OCI-LY3 (cell line): ENCODE measurements at regions not wholly inside any gene's neighbourhood (a gene's known extent, or its start where the extent isn't known, plus 50 kb on each side); places are given as distances from the start of the nearest gene placed in this dataset.

ENCODE experiments used
- H2AFZ ChIP-seq: fragments of 200-600, 300-600 bp; shearing (Covaris generic); 2 replicates; pipeline ENCODE4 v1.6.0; 2014; ENCODE audit warnings: antibody characterized with exemption, low read depth, low read length
- H3K27ac ChIP-seq: fragments of 200-600, 300-600 bp; sonication (generic); 2 replicates; pipeline ENCODE4 v1.5.1; 2014; ENCODE audit warnings: mild to moderate bottlenecking, low read length, moderate library complexity, mixed read lengths
- H3K27me3 ChIP-seq: fragments of 200-600, 300-600 bp; sonication (generic); 2 replicates; pipeline ENCODE4 v1.6.1; 2014; ENCODE audit warnings: low read depth, low read length, mixed read lengths
- H3K36me3 ChIP-seq: fragments of 200-600, 300-600 bp; sonication (generic); replicated peaks from 2 replicates; pipeline ENCODE3; 2014; ENCODE audit warnings: low read depth, low read length, mixed read lengths
- H3K4me1 ChIP-seq: fragments of 300-600, 200-600 bp; sonication (generic); 2 replicates; pipeline ENCODE4 v1.6.1; 2014; ENCODE audit warnings: low read length, mixed read lengths
- H3K4me2 ChIP-seq: fragments of 200-600, 300-600 bp; sonication (generic); 2 replicates; pipeline ENCODE4 v1.6.1; 2014; ENCODE audit warnings: low read length, mixed read lengths
- H3K4me3 ChIP-seq: fragments of 300-600, 200-600 bp; sonication (generic); 2 replicates; pipeline ENCODE4 v1.5.1; 2014; ENCODE audit warnings: antibody characterized with exemption, mild to moderate bottlenecking, low read length, moderate library complexity
- H3K79me2 ChIP-seq: fragments of 300-600, 200-600 bp; shearing (Covaris generic); 2 replicates; pipeline ENCODE4 v1.6.1; 2014; ENCODE audit warnings: mild to moderate bottlenecking, low read length, mixed read lengths
- H3K9ac ChIP-seq: fragments of 300-600, 200-600 bp; shearing (Covaris generic); 2 replicates; pipeline ENCODE4 v1.6.0; 2014; ENCODE audit warnings: mild to moderate bottlenecking, low read length, moderate library complexity
- H3K9me3 ChIP-seq: fragments of 200-600, 300-600 bp; shearing (Covaris generic); 2 replicates; pipeline ENCODE4 v1.6.1; 2014; ENCODE audit warnings: low read length, mixed read lengths; ENCODE audit not compliant: insufficient read depth
- H4K20me1 ChIP-seq: fragments of 200-600, 300-600 bp; sonication (generic); 2 replicates; pipeline ENCODE4 v1.6.1; 2016; ENCODE audit warnings: low read length, mixed read lengths; ENCODE audit not compliant: insufficient read depth
- EZH2phosphoT487 ChIP-seq: fragments of 200-600 bp; shearing (Covaris generic); IDR thresholded peaks from 2 replicates; pipeline ENCODE4 v1.6.1; 2018; ENCODE audit warnings: antibody characterized with exemption, mixed run types, low read depth
- TF ChIP-seq, protein P1 (sequence below): fragments of 200-600, 300-600 bp; sonication (generic); IDR thresholded peaks from 2 replicates; pipeline ENCODE4 v1.5.1; 2014; ENCODE audit warnings: antibody characterized with exemption, low read length, low read depth

GRCh38 chr21:15604413-15604812 is 125.4 kb upstream of the USP25 start:
- H3K9ac ChIP-seq, result no peak overlapping the region
- H3K79me2 ChIP-seq, result no peaks in the 10 kb centered on the region
- H3K36me3 ChIP-seq, result no peaks in the 10 kb centered on the region
- no peaks in the 10 kb centered on the region for H3K4me1 ChIP-seq
- no peak overlapping the region for H3K27ac ChIP-seq
- H3K9me3 ChIP-seq, result no peaks in the 10 kb centered on the region
- no peak overlapping the region for H3K4me3 ChIP-seq
- no peak overlapping the region for H3K4me2 ChIP-seq
- TF ChIP-seq, protein P1, sequence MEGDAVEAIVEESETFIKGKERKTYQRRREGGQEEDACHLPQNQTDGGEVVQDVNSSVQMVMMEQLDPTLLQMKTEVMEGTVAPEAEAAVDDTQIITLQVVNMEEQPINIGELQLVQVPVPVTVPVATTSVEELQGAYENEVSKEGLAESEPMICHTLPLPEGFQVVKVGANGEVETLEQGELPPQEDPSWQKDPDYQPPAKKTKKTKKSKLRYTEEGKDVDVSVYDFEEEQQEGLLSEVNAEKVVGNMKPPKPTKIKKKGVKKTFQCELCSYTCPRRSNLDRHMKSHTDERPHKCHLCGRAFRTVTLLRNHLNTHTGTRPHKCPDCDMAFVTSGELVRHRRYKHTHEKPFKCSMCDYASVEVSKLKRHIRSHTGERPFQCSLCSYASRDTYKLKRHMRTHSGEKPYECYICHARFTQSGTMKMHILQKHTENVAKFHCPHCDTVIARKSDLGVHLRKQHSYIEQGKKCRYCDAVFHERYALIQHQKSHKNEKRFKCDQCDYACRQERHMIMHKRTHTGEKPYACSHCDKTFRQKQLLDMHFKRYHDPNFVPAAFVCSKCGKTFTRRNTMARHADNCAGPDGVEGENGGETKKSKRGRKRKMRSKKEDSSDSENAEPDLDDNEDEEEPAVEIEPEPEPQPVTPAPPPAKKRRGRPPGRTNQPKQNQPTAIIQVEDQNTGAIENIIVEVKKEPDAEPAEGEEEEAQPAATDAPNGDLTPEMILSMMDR, result no peak
- no peak for TF ChIP-seq EZH2phosphoT487
- no peaks in the 10 kb centered on the region for H3K27me3 ChIP-seq
- H4K20me1 ChIP-seq, result no peaks in the 10 kb centered on the region
- no peak overlapping the region for H2AFZ ChIP-seq

DNA sequence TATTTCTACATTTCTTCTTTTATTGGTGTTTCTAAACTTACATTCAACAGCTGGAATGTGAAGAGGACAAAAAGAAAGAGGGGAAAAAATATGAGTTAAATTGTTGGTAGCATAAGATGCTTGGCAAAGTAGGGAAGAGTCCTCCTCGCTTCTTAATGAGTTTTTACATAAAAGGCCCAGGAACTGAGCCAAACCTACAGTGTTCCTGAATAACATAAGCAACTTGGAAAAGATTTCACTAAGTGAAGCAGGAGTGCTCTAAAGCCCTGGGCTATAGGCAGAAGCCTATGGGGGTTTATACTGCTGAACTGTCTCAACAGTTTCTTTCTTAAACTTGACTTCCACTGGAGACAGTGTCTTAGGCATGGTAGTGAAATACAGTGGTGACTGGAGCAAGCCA is 115.0 kb upstream of the USP25 start:
- no peaks in the 10 kb centered on the region for H3K36me3 ChIP-seq
- H3K27me3 ChIP-seq, result no peaks in the 10 kb centered on the region
- H3K4me3 ChIP-seq, result no peak overlapping the region
- no peaks in the 10 kb centered on the region for H4K20me1 ChIP-seq
- no peaks in the 10 kb centered on the region for H3K4me1 ChIP-seq
- H3K4me2 ChIP-seq, result no peak overlapping the region
- H3K9me3 ChIP-seq, result no peaks in the 10 kb centered on the region
- no peak overlapping the region for H3K27ac ChIP-seq
- H3K9ac ChIP-seq, result no peak overlapping the region
- TF ChIP-seq EZH2phosphoT487, result no peak
- TF ChIP-seq, protein P1, result no peak
- no peaks in the 10 kb centered on the region for H3K79me2 ChIP-seq
- no peak overlapping the region for H2AFZ ChIP-seq

DNA sequence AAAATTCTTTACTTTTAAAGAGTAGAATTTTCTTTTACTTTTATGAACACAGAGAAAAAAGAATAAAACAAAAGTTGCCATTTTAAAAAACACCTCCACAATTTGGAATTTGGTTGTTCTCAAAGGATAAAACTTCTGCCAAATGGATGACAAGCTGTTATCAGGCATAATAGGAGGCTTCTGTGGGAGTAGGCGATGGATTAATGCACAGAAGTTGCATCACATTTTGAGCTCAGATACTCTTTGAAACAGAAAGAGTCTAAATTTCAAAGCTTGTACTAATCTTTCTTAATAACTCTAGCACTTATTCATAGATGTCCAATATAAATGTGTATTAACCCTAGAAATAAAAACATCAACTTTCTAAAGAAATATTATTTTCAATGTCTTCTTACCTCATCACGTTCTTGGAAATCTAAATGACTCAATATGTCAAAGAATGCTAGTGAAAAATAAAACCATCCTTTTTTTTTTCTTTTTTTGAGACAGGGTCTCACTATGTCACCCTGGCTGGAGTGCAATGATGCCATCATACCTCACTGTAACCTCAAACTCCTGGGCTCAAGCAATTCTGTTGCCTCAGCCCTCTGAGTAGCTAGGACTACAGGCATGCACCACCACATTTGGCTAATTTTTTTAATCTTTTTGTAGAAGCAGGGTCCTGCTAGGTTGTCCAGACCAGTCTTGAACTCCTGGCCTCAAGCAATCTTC is 112.8 kb upstream of the USP25 start:
- H3K4me1 ChIP-seq, result no peaks in the 10 kb centered on the region
- no peak overlapping the region for H3K27ac ChIP-seq
- H3K27me3 ChIP-seq, result no peaks in the 10 kb centered on the region
- no peaks in the 10 kb centered on the region for H3K79me2 ChIP-seq
- no peaks in the 10 kb centered on the region for H3K36me3 ChIP-seq
- no peak overlapping the region for H3K9ac ChIP-seq
- H2AFZ ChIP-seq, result no peak overlapping the region
- no peaks in the 10 kb centered on the region for H4K20me1 ChIP-seq
- no peak overlapping the region for H3K4me2 ChIP-seq
- H3K9me3 ChIP-seq, result no peaks in the 10 kb centered on the region
- no peak for TF ChIP-seq EZH2phosphoT487
- TF ChIP-seq, protein P1, result no peak
- no peak overlapping the region for H3K4me3 ChIP-seq

- no peak overlapping the region for H3K9ac ChIP-seq
- no peaks in the 10 kb centered on the region for H3K4me1 ChIP-seq
- H3K4me2 ChIP-seq, result no peak overlapping the region
- no peaks in the 10 kb centered on the region for H3K9me3 ChIP-seq
- no peaks in the 10 kb centered on the region for H3K27me3 ChIP-seq
- no peaks in the 10 kb centered on the region for H4K20me1 ChIP-seq
- no peak overlapping the region for H3K4me3 ChIP-seq
- no peaks in the 10 kb centered on the region for H3K79me2 ChIP-seq
- H3K36me3 ChIP-seq, result no peaks in the 10 kb centered on the region
- TF ChIP-seq EZH2phosphoT487, result no peak
- TF ChIP-seq, protein P1, result no peak
- H3K27ac ChIP-seq, result no peak overlapping the region
- no peak overlapping the region for H2AFZ ChIP-seq
Observed at GRCh38 chr21:15617964-15618363, 111.8 kb upstream of the USP25 start.
